Renal cortical epithelial cell (primary cell): ENCODE measurements at regions not wholly inside any gene's neighbourhood (a gene's known extent, or its start where the extent isn't known, plus 50 kb on each side); places are given as distances from the start of the nearest gene placed in this dataset.

Experiments used
- DNase-seq: peaks from one replicate; pipeline ENCODE4 v3.0.0-alpha.2; 2011; ENCODE audit warnings: low read depth

DNA sequence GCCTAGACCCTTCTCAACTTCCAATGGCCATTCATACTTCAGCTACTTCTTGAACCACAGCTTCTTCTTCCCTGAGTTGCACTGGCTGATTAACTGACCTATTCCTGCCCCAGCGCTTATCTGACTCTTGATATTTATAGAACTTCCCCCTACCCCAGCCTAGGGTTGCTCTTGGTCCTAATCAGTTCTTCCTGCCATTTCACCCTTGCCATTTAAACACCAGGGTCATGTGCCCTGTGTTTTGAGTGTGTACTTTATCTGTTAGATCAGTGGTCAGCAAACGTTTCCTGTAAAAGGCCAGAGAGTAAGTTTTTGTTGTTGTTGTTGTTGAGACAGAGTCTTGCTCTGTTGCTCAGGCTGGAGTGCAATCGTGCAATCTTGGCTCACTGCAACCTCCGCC lies 82.4 kb upstream of the COX10 start:
- no peak for DNase-seq

DNA sequence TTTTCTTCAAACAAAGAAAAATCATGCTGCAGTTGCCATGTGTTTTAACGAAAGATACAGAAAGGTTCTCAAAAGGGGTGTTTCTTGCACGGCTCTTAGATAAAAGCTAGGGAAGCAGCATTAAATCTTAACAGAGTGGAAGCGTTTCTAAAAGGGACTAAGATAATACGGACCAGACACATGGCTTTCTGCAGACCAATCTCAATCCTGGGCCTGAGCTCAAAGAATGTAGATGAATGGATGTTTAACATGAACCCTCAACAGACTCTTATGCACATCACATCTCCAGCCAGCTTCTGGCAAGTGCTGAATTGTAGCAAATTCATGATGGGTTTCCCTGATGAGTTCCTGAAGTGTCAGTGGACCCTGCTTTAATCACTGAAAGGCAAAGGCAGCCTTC lies 80.2 kb upstream of the COX10 start:
- no peak for DNase-seq

DNA sequence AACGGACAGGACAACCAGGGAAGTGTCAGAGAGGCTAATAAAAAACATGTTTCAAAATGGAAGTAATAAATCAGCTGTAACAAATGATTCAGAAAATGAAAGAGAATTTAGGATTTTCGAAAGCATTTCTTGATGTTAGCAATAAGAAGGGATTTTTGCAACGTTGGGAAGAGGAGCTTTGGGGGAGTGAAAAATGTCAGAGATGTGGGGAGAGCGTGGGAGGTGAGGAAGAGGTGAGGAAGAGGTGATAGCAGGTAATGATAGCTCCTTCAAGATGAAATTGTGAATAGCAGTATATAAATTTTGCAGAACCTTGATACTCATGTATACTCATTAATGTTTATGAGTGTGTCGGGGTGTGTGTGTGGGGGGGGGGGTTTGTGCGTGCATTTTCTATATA lies 76.2 kb upstream of the COX10 start:
- DNase-seq, result no peak

GRCh38 chr17:13994050-13994449 lies 75.3 kb upstream of the COX10 start:
- no peak for DNase-seq

- peak; percentile 1 for DNase-seq
Measured at GRCh38 chr17:13995856-13996271, 73.4 kb upstream of the COX10 start.

DNA sequence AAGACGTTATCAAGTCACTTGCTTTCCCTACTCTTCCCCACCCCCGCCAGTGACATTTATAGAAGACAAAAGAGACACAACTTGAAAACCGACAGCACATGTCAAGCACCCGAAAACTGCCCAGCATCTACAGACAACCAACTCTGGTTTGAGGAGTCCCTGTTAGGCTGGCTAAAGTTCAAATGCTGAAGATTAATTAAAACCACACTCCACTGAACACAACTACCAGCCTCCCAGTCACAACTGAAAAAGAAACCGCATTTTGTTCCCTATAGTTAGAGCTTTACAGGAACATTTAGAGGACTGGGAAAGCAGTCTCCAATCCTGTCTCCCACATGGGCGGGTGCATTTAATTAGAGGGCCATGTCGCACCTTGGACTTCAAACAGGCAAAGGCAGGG lies 73.0 kb upstream of the COX10 start:
- peak; percentile 1 for DNase-seq

DNA sequence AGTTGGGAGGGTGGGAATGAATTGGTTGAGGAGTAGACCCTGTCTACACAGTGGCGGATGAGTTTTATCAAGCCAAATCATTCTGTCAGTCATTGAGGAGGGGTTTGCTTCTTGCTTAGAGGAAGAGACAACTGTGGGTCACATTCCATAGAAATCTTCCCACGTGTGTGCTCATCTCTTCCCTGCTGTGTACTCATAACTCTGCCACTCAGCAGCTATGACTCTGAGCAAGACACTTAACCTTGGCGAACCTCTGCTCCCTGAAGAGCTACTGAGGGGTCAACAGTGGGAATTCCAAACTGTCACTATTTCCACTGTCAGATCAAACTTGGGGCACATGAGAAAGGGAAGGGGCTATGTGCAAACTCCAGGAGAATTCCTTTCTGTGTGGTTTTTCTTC lies 72.6 kb upstream of the COX10 start:
- no peak for DNase-seq

- no peak for DNase-seq
Measured at GRCh38 chr17:14004927-14005620, 64.2 kb upstream of the COX10 start.

- no peak for DNase-seq
Measured at GRCh38 chr17:14006249-14006942, 62.9 kb upstream of the COX10 start.

- no peak for DNase-seq
Measured at GRCh38 chr17:14007951-14008350, 61.4 kb upstream of the COX10 start.

DNA sequence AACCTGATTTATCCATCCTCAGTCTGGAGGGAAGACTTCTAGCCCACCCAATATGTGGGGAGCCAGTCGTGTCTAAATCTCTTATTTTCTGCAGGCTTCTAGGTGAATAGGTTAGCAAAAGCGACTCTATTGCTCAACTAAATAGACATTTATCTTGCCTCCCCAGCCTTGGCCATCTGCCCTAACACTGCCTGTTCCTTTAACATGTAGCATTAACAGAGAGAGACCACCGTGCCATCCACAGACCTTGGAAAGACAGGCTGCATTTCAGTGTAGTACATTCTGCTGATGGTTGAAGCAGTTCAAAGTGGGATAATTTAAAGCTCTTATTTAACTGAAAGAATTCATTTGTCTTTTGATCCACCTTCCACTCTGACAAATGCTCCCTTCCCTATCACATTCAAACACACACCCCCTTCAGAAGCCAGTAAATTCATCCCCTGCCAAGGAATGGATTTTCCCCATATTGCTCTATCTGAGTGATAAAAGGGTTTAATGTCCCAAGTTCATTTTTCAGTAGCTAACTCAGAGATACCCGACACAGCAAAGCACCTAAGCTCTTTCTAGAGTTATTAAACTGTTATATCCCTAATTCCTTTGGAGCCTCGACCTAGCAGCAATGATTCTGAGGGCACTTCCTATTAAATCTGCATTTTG lies 58.1 kb upstream of the COX10 start:
- no peak for DNase-seq

DNA sequence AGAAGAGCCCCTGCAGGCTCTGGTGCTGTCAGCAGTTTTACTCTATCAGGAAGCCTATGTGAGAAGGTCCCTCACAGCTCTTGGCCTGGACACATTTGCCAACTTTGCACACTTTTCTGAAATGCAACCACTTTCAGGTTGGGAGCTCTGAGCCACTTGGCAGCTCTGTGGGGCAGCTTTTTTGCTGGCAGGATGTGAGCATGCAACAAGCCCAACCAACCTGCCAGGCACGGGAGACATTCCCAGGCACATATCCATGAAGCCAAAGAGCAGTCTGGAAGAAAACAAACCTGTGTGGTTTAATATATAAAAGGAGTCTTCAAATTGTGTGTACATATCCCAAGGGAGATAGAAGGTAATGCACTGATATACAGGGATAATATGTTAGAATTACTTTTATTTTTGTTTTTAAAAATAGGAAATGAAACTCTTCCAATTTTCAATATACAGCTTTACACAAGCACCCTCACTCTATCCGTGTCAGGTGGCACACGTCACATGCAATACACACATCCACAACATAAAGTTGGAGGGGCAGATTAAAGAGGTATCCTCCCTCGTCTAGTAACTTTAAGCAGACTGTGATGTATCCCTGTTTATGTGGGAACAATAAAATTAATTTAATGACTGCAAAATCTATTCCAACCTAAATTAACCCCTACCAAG lies 57.4 kb upstream of the COX10 start:
- no peak for DNase-seq

DNA sequence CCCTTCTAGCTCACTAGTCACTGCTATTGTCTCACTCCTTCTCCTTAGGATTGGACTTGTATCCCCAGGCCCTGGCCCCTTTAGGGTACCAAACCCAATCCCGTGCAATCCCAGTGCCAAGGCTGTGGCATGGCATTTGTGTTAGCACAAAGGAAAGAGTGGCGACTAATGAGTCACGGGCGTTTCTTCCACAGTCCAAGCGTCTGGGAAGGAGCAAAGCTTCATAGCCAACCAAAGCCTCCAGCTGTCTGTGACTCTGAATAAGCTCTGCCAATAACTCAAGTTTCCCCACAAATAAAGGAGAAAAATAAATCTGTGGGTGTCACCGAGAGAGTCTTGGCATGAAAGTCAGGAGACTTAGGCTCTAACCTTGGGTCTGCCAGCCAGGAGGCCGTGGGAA lies 54.6 kb upstream of the COX10 start:
- no peak for DNase-seq

- DNase-seq, result no peak
Measured at GRCh38 chr17:14015271-14015670, 54.0 kb upstream of the COX10 start.

GRCh38 chr17:14016858-14017257 lies 52.4 kb upstream of the COX10 start:
- DNase-seq, result no peak

GRCh38 chr17:14019186-14019956 lies 49.9 kb upstream of the COX10 start:
- no peak for DNase-seq
